ENCODE measurements at regions not wholly inside any gene's neighbourhood (a gene's known extent, or its start where the extent isn't known, plus 50 kb on each side); places are given as distances from the start of the nearest gene placed in this dataset.

GRCh38 chr22:49237279-49237678, 590.4 kb downstream of the BRD1 start:
- TF ChIP-seq, protein P1, sequence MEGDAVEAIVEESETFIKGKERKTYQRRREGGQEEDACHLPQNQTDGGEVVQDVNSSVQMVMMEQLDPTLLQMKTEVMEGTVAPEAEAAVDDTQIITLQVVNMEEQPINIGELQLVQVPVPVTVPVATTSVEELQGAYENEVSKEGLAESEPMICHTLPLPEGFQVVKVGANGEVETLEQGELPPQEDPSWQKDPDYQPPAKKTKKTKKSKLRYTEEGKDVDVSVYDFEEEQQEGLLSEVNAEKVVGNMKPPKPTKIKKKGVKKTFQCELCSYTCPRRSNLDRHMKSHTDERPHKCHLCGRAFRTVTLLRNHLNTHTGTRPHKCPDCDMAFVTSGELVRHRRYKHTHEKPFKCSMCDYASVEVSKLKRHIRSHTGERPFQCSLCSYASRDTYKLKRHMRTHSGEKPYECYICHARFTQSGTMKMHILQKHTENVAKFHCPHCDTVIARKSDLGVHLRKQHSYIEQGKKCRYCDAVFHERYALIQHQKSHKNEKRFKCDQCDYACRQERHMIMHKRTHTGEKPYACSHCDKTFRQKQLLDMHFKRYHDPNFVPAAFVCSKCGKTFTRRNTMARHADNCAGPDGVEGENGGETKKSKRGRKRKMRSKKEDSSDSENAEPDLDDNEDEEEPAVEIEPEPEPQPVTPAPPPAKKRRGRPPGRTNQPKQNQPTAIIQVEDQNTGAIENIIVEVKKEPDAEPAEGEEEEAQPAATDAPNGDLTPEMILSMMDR (IDR thresholded peaks at IDR 0.05; ENCODE audit: low read depth, low read length), result no peak
- Histone ChIP-seq H3K27me3 (no peaks in the 10 kb centered on the region), H3K27ac (no peak overlapping the region), H3K4me3 (no peak overlapping the region), H3K9me3 (ENCODE audit: low read depth) (no peaks in the 10 kb centered on the region), H3K4me1 (ENCODE audit: low read depth) (no peaks in the 10 kb centered on the region), H3K36me3 (no peaks in the 10 kb centered on the region)
- DNase-seq (ENCODE audit: low read depth in 1 of 2, low spot score in 1 of 2), result no peak

- Histone ChIP-seq H3K36me3 (no peaks in the 10 kb centered on the region), H3K27me3 (no peaks in the 10 kb centered on the region), H3K4me3 (no peak overlapping the region), H3K9me3 (ENCODE audit: low read depth) (no peaks in the 10 kb centered on the region), H3K27ac (no peak overlapping the region), H3K4me1 (ENCODE audit: low read depth) (no peaks in the 10 kb centered on the region)
- TF ChIP-seq, protein P1 (IDR thresholded peaks at IDR 0.05; ENCODE audit: low read depth, low read length), result no peak
- DNase-seq (ENCODE audit: low read depth in 1 of 2, low spot score in 1 of 2), result no peak
These were observed 591.1 kb downstream of the BRD1 start for GRCh38 chr22:49236541-49237075.

GRCh38 chr22:49235463-49236300, 592.0 kb downstream of the BRD1 start:
- H3K36me3 ChIP-seq, result no peaks in the 10 kb centered on the region
- no peak for DNase-seq (ENCODE audit: low read depth in 1 of 2, low spot score in 1 of 2)
- no peak overlapping the region for H3K4me3 ChIP-seq
- H3K27me3 ChIP-seq, result no peaks in the 10 kb centered on the region
- H3K4me1 ChIP-seq (ENCODE audit: low read depth), result no peaks in the 10 kb centered on the region
- TF ChIP-seq, protein P1 (IDR thresholded peaks at IDR 0.05; ENCODE audit: low read depth, low read length), result no peak
- H3K27ac ChIP-seq, result no peak overlapping the region
- no peaks in the 10 kb centered on the region for H3K9me3 ChIP-seq (ENCODE audit: low read depth)

DNA sequence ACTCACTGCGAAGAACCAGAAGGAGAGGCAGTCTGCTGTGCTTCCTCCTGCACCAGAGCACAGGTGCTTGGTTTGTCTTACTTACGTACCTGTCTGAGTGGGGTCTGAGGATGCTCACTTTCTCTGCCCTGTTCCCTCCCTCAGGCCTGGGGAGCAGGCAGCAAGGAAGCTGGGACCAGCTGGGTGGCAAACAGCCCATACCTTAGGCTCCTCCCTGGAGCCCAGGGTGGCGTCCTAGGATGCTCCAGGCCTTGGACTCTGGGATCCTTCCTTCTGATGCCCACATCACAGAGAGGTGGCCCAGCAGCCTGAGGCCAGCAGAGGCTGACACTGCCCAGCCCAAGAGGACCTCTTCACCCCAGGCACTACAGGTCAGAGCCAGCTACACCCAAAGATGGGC, 593.2 kb downstream of the BRD1 start:
- H3K4me3 ChIP-seq, result no peak overlapping the region
- DNase-seq (ENCODE audit: low read depth in 1 of 2, low spot score in 1 of 2), result no peak
- TF ChIP-seq, protein P1 (IDR thresholded peaks at IDR 0.05; ENCODE audit: low read depth, low read length), result no peak
- H3K27ac ChIP-seq, result no peak overlapping the region
- no peaks in the 10 kb centered on the region for H3K36me3 ChIP-seq
- H3K9me3 ChIP-seq (ENCODE audit: low read depth), result no peaks in the 10 kb centered on the region
- H3K27me3 ChIP-seq, result no peaks in the 10 kb centered on the region
- H3K4me1 ChIP-seq (ENCODE audit: low read depth), result no peaks in the 10 kb centered on the region

GRCh38 chr22:49233507-49234100, 594.1 kb downstream of the BRD1 start:
- no peak overlapping the region for H3K4me3 ChIP-seq
- no peaks in the 10 kb centered on the region for H3K27me3 ChIP-seq
- H3K27ac ChIP-seq, result no peak overlapping the region
- H3K9me3 ChIP-seq (ENCODE audit: low read depth), result no peaks in the 10 kb centered on the region
- H3K4me1 ChIP-seq (ENCODE audit: low read depth), result no peaks in the 10 kb centered on the region
- H3K36me3 ChIP-seq, result no peaks in the 10 kb centered on the region
- no peak for DNase-seq (ENCODE audit: low read depth in 1 of 2, low spot score in 1 of 2)
- TF ChIP-seq, protein P1 (IDR thresholded peaks at IDR 0.05; ENCODE audit: low read depth, low read length), result no peak
